Thyroid gland (tissue), 4 donors: ENCODE measurements at regions not wholly inside any gene's neighbourhood (a gene's known extent, or its start where the extent isn't known, plus 50 kb on each side); places are given as distances from the start of the nearest gene placed in this dataset.

ENCODE experiments used
- DNase-seq, 2 donors: peaks; one replicate each; pipeline ENCODE4 v3.0.0-alpha.2; 2019
- H3K27ac ChIP-seq, 3 donors: fragments of 200-600 bp; sonication (generic); 1 replicate in 2 of 3; 2 replicates in 1 of 3; pipeline ENCODE4 v1.5.1; 2016 to 2019; ENCODE audit warnings: mild to moderate bottlenecking in 1 of 3, moderate library complexity in 1 of 3
- H3K27me3 ChIP-seq: fragments of 200-600 bp; sonication (generic); one replicate; pipeline ENCODE4 v1.5.1; 2019
- H3K36me3 ChIP-seq, 2 donors: fragments of 200-600 bp; sonication (generic); one replicate each; pipeline ENCODE4 v1.5.1; 2016 to 2019
- H3K4me1 ChIP-seq, 2 donors: fragments of 200-600 bp; sonication (generic); one replicate each; pipeline ENCODE4 v1.5.1; 2017 to 2019
- H3K4me3 ChIP-seq, 3 donors: fragments of 200-600 bp; sonication (generic); replicated peaks in 1 of 3; 1 replicate in 2 of 3; 2 replicates in 1 of 3; pipeline ENCODE4 v1.5.1; 2016; ENCODE audit warnings: mild to moderate bottlenecking in 1 of 3
- H3K9me3 ChIP-seq: fragments of 200-600 bp; sonication (generic); one replicate; pipeline ENCODE4 v1.5.1; 2017
- POLR2A ChIP-seq, 2 donors: fragments of 450-650 bp; IDR thresholded peaks; one replicate each; pipeline ENCODE4 v1.6.1; 2017; ENCODE audit warnings: antibody characterized with exemption in 2 of 2, mild to moderate bottlenecking in 2 of 2, moderate library complexity in 1 of 2
- WGBS, 2 donors: methylation state at CpG; one replicate each; pipeline ENCODE4 v1.1.5; 2017; 5-methylcytosine and 5-hydroxymethylcytosine counted together
- intact Hi-C: fragments of 100-400 bp; cut with DNase I; formaldehyde crosslinking; loops from one replicate; pipeline ENCODE4 v1.15.1; 2023
- TF ChIP-seq, protein P1 (sequence below), 6 experiments: fragments of 200-600 bp in 3 of 6; fragments of 450-650 bp in 3 of 6; sonication (generic) in 3 of 6; IDR thresholded peaks; one replicate each; pipeline ENCODE4 v1.5.1; 2016 to 2019; ENCODE audit warnings: antibody characterized with exemption in 6 of 6, mild to moderate bottlenecking in 2 of 6, inconsistent platforms in 1 of 6, moderate library complexity in 1 of 6

DNA sequence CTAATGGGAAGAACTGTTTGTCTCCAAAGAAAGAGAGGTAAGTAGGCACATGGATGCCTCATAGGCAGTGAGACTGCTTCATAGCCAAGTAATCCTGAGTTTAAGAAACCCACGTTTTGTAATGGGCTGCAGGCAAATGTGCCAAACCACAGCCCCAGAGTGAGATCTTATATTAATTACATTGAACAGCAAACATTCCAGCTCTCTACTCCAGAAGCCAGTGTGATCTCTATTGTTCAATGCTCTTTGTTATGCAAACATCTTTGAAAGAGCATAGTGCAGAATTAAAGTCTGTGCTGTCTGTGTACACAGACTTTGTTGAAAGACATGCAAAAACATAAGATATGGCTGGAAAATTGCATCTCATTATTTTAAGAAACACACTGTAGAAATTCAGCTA, 720.8 kb upstream of the REG3G start:
- intact Hi-C loops = no loop called here
- Histone ChIP-seq H3K9me3 (no peaks in the 10 kb centered on the region), H3K27me3 (no peaks in the 10 kb centered on the region), H3K4me1 (no peaks in the 10 kb centered on the region), H3K36me3 (no peaks in the 10 kb centered on the region), H3K27ac (no peak overlapping the region), H3K4me3 (no peak overlapping the region)
- DNase-seq = no peak
- TF ChIP-seq POLR2A (IDR thresholded peaks at IDR 0.05) = no peak
- TF ChIP-seq, protein P1, sequence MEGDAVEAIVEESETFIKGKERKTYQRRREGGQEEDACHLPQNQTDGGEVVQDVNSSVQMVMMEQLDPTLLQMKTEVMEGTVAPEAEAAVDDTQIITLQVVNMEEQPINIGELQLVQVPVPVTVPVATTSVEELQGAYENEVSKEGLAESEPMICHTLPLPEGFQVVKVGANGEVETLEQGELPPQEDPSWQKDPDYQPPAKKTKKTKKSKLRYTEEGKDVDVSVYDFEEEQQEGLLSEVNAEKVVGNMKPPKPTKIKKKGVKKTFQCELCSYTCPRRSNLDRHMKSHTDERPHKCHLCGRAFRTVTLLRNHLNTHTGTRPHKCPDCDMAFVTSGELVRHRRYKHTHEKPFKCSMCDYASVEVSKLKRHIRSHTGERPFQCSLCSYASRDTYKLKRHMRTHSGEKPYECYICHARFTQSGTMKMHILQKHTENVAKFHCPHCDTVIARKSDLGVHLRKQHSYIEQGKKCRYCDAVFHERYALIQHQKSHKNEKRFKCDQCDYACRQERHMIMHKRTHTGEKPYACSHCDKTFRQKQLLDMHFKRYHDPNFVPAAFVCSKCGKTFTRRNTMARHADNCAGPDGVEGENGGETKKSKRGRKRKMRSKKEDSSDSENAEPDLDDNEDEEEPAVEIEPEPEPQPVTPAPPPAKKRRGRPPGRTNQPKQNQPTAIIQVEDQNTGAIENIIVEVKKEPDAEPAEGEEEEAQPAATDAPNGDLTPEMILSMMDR (IDR thresholded peaks at IDR 0.05) = no peak
- WGBS, 2 donors = 19 to 24% methylated on average over 1 of the region's 1 CpG

DNA sequence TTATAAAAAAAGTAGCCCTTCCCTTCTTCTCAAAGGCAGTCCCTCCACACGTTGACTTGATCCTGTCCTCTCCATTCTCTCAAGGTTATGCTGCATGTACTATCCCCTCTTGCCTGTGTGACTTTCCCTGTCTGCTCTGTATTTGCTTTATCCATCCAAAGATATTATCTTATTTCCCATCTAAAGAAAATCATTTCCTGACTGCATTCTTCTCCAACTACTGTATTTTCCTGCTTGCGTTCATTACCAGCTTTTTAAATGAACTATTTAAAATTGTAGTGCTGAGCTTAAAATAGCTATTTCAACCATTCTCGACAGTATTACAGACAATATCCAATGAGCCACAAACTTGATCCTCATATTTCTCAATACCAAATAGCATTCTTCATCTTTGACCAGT, 716.0 kb upstream of the REG3G start:
- DNase-seq = no peak
- Histone ChIP-seq H3K4me3 (no peak overlapping the region), H3K27me3 (no peaks in the 10 kb centered on the region), H3K27ac (no peak overlapping the region), H3K36me3 (no peaks in the 10 kb centered on the region), H3K4me1 (no peaks in the 10 kb centered on the region), H3K9me3 (no peaks in the 10 kb centered on the region)
- intact Hi-C loops = no loop called here
- no peak for TF ChIP-seq POLR2A (IDR thresholded peaks at IDR 0.05)
- TF ChIP-seq, protein P1 (IDR thresholded peaks at IDR 0.05) = no peak
- WGBS, 2 donors = 56 to 61% methylated on average over 3 of the region's 3 CpGs

DNA sequence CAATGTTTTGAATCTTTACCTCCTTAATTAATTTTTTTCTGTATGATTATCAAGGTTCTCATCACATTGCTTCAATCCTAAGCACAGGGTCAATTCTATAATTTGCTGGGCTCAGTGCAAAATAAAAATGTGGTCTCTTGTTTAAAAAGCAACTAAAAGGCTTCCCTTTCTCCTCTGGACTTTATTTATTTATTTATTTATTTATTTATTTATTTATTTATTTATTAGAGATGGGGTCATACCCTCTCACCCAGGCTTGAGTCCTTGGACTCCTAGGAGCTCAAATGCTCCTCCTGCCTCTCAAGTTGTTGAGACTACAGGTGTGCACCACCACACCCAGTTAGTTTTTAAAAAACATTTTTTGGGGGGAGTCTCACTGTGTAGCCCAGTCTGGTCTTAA, 710.1 kb upstream of the REG3G start:
- intact Hi-C loops = no loop called here

DNA sequence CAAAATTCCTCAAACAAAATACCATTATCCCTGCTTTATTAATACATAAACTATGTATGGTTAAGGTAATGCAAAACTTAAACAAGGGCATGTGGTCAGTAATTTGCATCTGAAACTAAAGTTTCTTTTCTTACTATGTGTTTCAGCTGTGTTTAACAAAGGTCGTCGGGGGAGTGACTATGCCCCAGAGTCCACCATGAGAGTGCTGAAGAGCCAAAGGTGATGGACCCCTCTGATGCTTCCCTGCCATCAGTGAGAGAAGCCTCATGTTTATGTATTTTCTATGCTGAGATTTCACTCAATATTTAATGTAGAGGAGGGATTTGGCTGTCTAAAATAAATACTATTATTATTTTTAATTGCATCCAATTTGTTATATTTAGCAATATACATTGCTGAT, 707.2 kb upstream of the REG3G start:
- no peak overlapping the region for H3K27ac ChIP-seq
- TF ChIP-seq, protein P1 (IDR thresholded peaks at IDR 0.05) = no peak
- TF ChIP-seq POLR2A (IDR thresholded peaks at IDR 0.05) = no peak
- H3K27me3 ChIP-seq = no peaks in the 10 kb centered on the region
- H3K9me3 ChIP-seq = no peaks in the 10 kb centered on the region
- no peak overlapping the region for H3K4me3 ChIP-seq
- no peaks in the 10 kb centered on the region for H3K36me3 ChIP-seq
- intact Hi-C loops = no loop called here
- DNase-seq = no peak
- WGBS, 2 donors = 75 to 84% methylated on average over 2 of the region's 2 CpGs
- H3K4me1 ChIP-seq = no peaks in the 10 kb centered on the region

More for the DNA sequence above, 710.1 kb upstream of the REG3G start:
- Histone ChIP-seq H3K4me1 (no peaks in the 10 kb centered on the region), H3K9me3 (no peaks in the 10 kb centered on the region), H3K4me3 (no peak overlapping the region), H3K27ac (no peak overlapping the region), H3K27me3 (no peaks in the 10 kb centered on the region), H3K36me3 (no peaks in the 10 kb centered on the region)
- no peak for DNase-seq
- TF ChIP-seq POLR2A (IDR thresholded peaks at IDR 0.05) = no peak
- TF ChIP-seq, protein P1 (IDR thresholded peaks at IDR 0.05) = no peak

DNA sequence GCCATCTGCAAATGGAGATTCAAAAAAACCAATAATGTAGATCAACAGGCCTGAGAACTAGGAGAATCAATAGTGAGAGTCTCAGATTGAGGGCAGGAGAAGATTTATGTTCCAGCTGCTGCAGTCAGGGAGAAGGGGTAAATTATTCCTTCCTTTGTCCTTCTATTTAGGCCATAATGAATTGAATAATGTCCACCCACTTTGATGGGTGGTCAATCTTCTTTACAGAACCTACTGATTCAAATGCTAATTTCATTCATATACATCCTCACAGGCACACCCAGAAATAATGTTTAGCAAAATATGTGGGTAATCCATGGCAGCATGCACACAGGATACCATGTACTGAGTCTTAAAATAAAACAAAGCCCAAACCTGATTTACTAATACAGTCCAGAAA, 695.3 kb upstream of the REG3G start:
- H3K4me3 ChIP-seq = no peak overlapping the region
- TF ChIP-seq, protein P1 (IDR thresholded peaks at IDR 0.05) = no peak
- TF ChIP-seq POLR2A (IDR thresholded peaks at IDR 0.05) = no peak
- H3K27ac ChIP-seq = no peak overlapping the region
- intact Hi-C loops = no loop called here
- DNase-seq = no peak
- H3K27me3 ChIP-seq = no peaks in the 10 kb centered on the region
- H3K4me1 ChIP-seq = no peaks in the 10 kb centered on the region
- H3K9me3 ChIP-seq = no peaks in the 10 kb centered on the region
- no peaks in the 10 kb centered on the region for H3K36me3 ChIP-seq
